SK-N-SH (cell line): ENCODE measurements at regions not wholly inside any gene's neighbourhood (a gene's known extent, or its start where the extent isn't known, plus 50 kb on each side); places are given as distances from the start of the nearest gene placed in this dataset.

Experiments used
- CTCF ChIA-PET: fragments of 300-600, 350-600 bp; formaldehyde crosslinking; extraction: SDS; loops from one replicate; lab custom pipeline; 2021; lab: Yijun Ruan, JAX
- POLR2A ChIA-PET: fragments of 350-600 bp; sonication (Branson Sonifier 250); formaldehyde crosslinking; extraction: SDS; loops from one replicate; lab custom pipeline; 2020; ENCODE audit warnings: antibody characterized with exemption, inconsistent platforms; lab: Yijun Ruan, JAX
- DNase-seq: peaks from one replicate; pipeline ENCODE4 v3.0.0; 2012
- H2AFZ ChIP-seq: fragments of 200-600 bp; sonication (generic); 2 replicates; pipeline ENCODE4 v1.8.1; 2016; ENCODE audit warnings: antibody characterized with exemption, mild to moderate bottlenecking, low read depth
- H3F3A ChIP-seq: fragments of 200-600 bp; sonication (generic); replicated peaks from 2 replicates; pipeline ENCODE3; 2016; ENCODE audit warnings: antibody characterized with exemption, mild to moderate bottlenecking; ENCODE audit not compliant: insufficient read depth
- H3K27ac ChIP-seq, 2 experiments: fragments of 200-500 bp in 1 of 2; fragments of 200-600 bp in 1 of 2; sonication (Bioruptor generic) in 1 of 2; sonication (generic), shearing (Covaris generic) in 1 of 2; 2 replicates each; pipeline versions ENCODE4 v1.5.1 to v1.6.1; 2014 to 2016; ENCODE audit warnings: low read depth in 2 of 2, inconsistent platforms in 1 of 2, low read length in 1 of 2, mild to moderate bottlenecking in 1 of 2, mixed read lengths in 1 of 2
- H3K27me3 ChIP-seq: fragments of 200-600 bp; sonication (generic), shearing (Covaris generic); 2 replicates; pipeline ENCODE4 v1.6.1; 2016; ENCODE audit warnings: mixed run types; ENCODE audit not compliant: insufficient read depth
- H3K36me3 ChIP-seq, 2 experiments: fragments of 200-500 bp in 1 of 2; fragments of 200-600 bp in 1 of 2; sonication (Bioruptor generic) in 1 of 2; sonication (generic) in 1 of 2; replicated peaks in 1 of 2; 2 replicates each; pipeline versions ENCODE3 to v1.5.1; 2014 to 2016; ENCODE audit warnings: low read length in 1 of 2, mild to moderate bottlenecking in 1 of 2; ENCODE audit not compliant: insufficient read depth in 2 of 2, control insufficient read depth in 1 of 2
- H3K4me1 ChIP-seq, 2 experiments: fragments of 200-500 bp in 1 of 2; fragments of 200-600 bp in 1 of 2; sonication (Bioruptor generic) in 1 of 2; sonication (generic), shearing (Covaris generic) in 1 of 2; 2 replicates each; pipeline versions ENCODE4 v1.5.1 to v1.6.1; 2014 to 2016; ENCODE audit warnings: low read depth in 1 of 2, low read length in 1 of 2, mixed run types in 1 of 2; ENCODE audit not compliant: insufficient read depth in 2 of 2, control insufficient read depth in 1 of 2
- H3K4me2 ChIP-seq: fragments of 200-600 bp; sonication (generic), shearing (Covaris generic); 2 replicates; pipeline ENCODE4 v1.6.1; 2017; ENCODE audit warnings: mixed run types
- H3K4me3 ChIP-seq, 2 experiments: fragments of 200-500 bp in 1 of 2; fragments of 200-600 bp in 1 of 2; sonication (Bioruptor generic) in 1 of 2; sonication (generic), shearing (Covaris generic) in 1 of 2; 2 replicates each; pipeline versions ENCODE4 v1.5.1 to v1.8.1; 2014 to 2016; ENCODE audit warnings: low read depth in 2 of 2, inconsistent platforms in 1 of 2, low read length in 1 of 2, mild to moderate bottlenecking in 1 of 2, mixed read lengths in 1 of 2, moderate library complexity in 1 of 2
- H3K79me2 ChIP-seq: fragments of 200-600 bp; sonication (generic); 2 replicates; pipeline ENCODE4 v1.8.1; 2017; ENCODE audit warnings: mild to moderate bottlenecking; ENCODE audit not compliant: insufficient read depth
- H3K9ac ChIP-seq: fragments of 200-600 bp; sonication (generic); 2 replicates; pipeline ENCODE4 v1.6.1; 2017; ENCODE audit warnings: mixed run types
- H3K9me2 ChIP-seq: fragments of 200-600 bp; sonication (generic); 2 replicates; pipeline ENCODE4 v1.6.1; 2017; ENCODE audit warnings: mixed run types
- H3K9me3 ChIP-seq: fragments of 200-600 bp; sonication (generic); 2 replicates; pipeline ENCODE4 v1.6.1; 2017; ENCODE audit warnings: mixed run types, mild to moderate bottlenecking, moderate library complexity
- H4K20me1 ChIP-seq: fragments of 200-600 bp; sonication (generic); 2 replicates; pipeline ENCODE4 v1.6.1; 2017; ENCODE audit warnings: mild to moderate bottlenecking, mixed run types; ENCODE audit not compliant: insufficient read depth
- CHD2 ChIP-seq: fragments of 150-350 bp; IDR thresholded peaks from 2 replicates; pipeline ENCODE4 v1.6.1; 2018; ENCODE audit warnings: low read length; ENCODE audit not compliant: partially characterized antibody
- ELF1 ChIP-seq: IDR thresholded peaks from 2 replicates; pipeline ENCODE4 v1.4.0; 2012
- EZH2phosphoT487 ChIP-seq: fragments of 200-600 bp; sonication (generic); IDR thresholded peaks from 2 replicates; pipeline ENCODE4 v1.6.1; 2017; ENCODE audit warnings: low read depth, mixed run types, mild to moderate bottlenecking, antibody characterized with exemption, moderate library complexity, borderline replicate concordance
- FOXJ3 ChIP-seq: sonication (generic); formaldehyde crosslinking; IDR thresholded peaks from 2 replicates; pipeline ENCODE4 v1.5.1; 2020; ENCODE audit warnings: mild to moderate bottlenecking, missing genetic modification reagents
- GABPA ChIP-seq: IDR thresholded peaks from 2 replicates; pipeline ENCODE4 v1.4.0; 2012; ENCODE audit warnings: low read depth, mild to moderate bottlenecking
- GATA2 ChIP-seq: sonication (generic); formaldehyde crosslinking; IDR thresholded peaks from 2 replicates; pipeline ENCODE4 v1.5.0; 2020; ENCODE audit warnings: mild to moderate bottlenecking, missing genetic modification reagents
- JUND ChIP-seq: IDR thresholded peaks from 2 replicates; pipeline ENCODE4 v1.4.0; 2012
- MEF2A ChIP-seq: IDR thresholded peaks from 2 replicates; pipeline ENCODE4 v1.4.0; 2012; ENCODE audit warnings: low read depth, borderline replicate concordance
- MXI1 ChIP-seq: IDR thresholded peaks from 2 replicates; pipeline ENCODE4 v1.6.1; 2012; ENCODE audit warnings: mild to moderate bottlenecking, low read depth, low read length, improper control_type of control experiment
- NRF1 ChIP-seq: IDR thresholded peaks from 2 replicates; pipeline ENCODE4 v1.6.1; 2012; ENCODE audit warnings: low read depth, mild to moderate bottlenecking, low read length
- RCOR1 ChIP-seq: fragments of 150-350 bp; IDR thresholded peaks from 2 replicates; pipeline ENCODE4 v1.6.1; 2017; ENCODE audit warnings: antibody characterized with exemption, low read length
- RFX5 ChIP-seq: IDR thresholded peaks from 2 replicates; pipeline ENCODE4 v1.6.1; 2012; ENCODE audit warnings: mild to moderate bottlenecking, improper control_type of control experiment, low read length
- RXRA ChIP-seq: IDR thresholded peaks from 2 replicates; pipeline ENCODE4 v1.4.0; 2012; ENCODE audit warnings: low read depth, mild to moderate bottlenecking, borderline replicate concordance
- SIN3A ChIP-seq: IDR thresholded peaks from 2 replicates; pipeline ENCODE4 v1.6.1; 2012; ENCODE audit warnings: low read depth, mild to moderate bottlenecking, low read length, moderate library complexity, borderline replicate concordance
- SMC3 ChIP-seq: IDR thresholded peaks from 2 replicates; pipeline ENCODE4 v1.6.1; 2012; ENCODE audit warnings: low read depth, low read length, improper control_type of control experiment
- TEAD4 ChIP-seq: IDR thresholded peaks from 2 replicates; pipeline ENCODE4 v1.4.0; 2012; ENCODE audit warnings: mild to moderate bottlenecking, borderline replicate concordance; ENCODE audit not compliant: insufficient read depth
- YY1 ChIP-seq: IDR thresholded peaks from 2 replicates; pipeline ENCODE4 v1.4.0; 2012; ENCODE audit warnings: low read depth, mild to moderate bottlenecking
- WGBS: methylation state at CpG from one replicate; pipeline ENCODE4 v1.1.6; 2017; ENCODE audit warnings: low lambda C conversion rate; 5-methylcytosine and 5-hydroxymethylcytosine counted together
- TF ChIP-seq, protein P1 (sequence below): fragments of 200-600 bp; sonication (generic); IDR thresholded peaks from 2 replicates; pipeline ENCODE4 v1.6.1; 2017; ENCODE audit warnings: antibody characterized with exemption, mild to moderate bottlenecking, moderate library complexity
- TF ChIP-seq, protein P2 (sequence below): IDR thresholded peaks from 2 replicates; pipeline ENCODE4 v1.4.0; 2012; ENCODE audit warnings: low read depth, borderline replicate concordance
- TF ChIP-seq, protein P3 (sequence below): IDR thresholded peaks from 2 replicates; pipeline ENCODE4; 2012

DNA sequence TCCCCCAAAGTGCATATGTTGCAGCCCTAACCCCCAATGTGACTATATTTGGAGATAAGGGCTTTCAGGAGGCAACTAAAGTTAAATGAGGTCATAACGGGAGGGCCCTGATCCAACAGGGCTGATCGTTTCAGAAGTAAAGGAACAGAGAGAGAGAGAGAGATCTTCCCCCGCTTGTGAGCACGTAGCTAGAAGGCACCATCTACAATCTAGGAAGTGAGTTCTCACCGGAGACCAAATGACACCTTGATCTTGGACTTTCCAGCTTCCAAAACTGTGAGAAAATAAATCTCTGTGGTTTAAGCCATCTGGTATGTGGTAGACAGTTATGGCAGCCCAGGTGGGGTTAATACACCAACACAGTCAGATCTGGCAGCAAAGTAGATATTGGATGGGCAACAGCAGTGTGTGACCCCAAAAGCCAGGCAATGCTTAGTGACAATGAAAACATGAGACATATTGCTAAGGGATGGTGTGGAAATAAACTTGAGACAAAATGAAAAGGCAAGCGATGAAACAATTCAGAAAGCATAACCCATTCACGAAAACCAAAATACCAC is 147.2 kb upstream of the GSC start:
- Histone ChIP-seq H3K27ac (no peak overlapping the region), H3K4me2 (no peak overlapping the region), H3K36me3 (no peaks in the 10 kb centered on the region), H3K9ac (no peak overlapping the region), H3F3A (no peaks in the 10 kb centered on the region), H3K9me3 (no peaks in the 10 kb centered on the region), H3K27me3 (no peaks in the 10 kb centered on the region), H3K4me3 (no peak overlapping the region), H3K9me2 (no peaks in the 10 kb centered on the region), H3K79me2 (no peaks in the 10 kb centered on the region), H3K4me1 (no peaks in the 10 kb centered on the region), H2AFZ (no peak overlapping the region), H4K20me1 (no peaks in the 10 kb centered on the region)
- DNase-seq: no peak
- POLR2A ChIA-PET: no interaction called here
- CTCF ChIA-PET: no interaction called here
- WGBS: 69% methylated on average over 7 of the region's 7 CpGs
- TF ChIP-seq MXI1 (no peak), EZH2phosphoT487 (no peak), SMC3 (no peak), TEAD4 (no peak), JUND (no peak), MEF2A (no peak), RCOR1 (no peak), NRF1 (no peak), RXRA (no peak), YY1 (no peak)
- TF ChIP-seq, protein P1, sequence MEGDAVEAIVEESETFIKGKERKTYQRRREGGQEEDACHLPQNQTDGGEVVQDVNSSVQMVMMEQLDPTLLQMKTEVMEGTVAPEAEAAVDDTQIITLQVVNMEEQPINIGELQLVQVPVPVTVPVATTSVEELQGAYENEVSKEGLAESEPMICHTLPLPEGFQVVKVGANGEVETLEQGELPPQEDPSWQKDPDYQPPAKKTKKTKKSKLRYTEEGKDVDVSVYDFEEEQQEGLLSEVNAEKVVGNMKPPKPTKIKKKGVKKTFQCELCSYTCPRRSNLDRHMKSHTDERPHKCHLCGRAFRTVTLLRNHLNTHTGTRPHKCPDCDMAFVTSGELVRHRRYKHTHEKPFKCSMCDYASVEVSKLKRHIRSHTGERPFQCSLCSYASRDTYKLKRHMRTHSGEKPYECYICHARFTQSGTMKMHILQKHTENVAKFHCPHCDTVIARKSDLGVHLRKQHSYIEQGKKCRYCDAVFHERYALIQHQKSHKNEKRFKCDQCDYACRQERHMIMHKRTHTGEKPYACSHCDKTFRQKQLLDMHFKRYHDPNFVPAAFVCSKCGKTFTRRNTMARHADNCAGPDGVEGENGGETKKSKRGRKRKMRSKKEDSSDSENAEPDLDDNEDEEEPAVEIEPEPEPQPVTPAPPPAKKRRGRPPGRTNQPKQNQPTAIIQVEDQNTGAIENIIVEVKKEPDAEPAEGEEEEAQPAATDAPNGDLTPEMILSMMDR: no peak
- TF ChIP-seq, protein P2, sequence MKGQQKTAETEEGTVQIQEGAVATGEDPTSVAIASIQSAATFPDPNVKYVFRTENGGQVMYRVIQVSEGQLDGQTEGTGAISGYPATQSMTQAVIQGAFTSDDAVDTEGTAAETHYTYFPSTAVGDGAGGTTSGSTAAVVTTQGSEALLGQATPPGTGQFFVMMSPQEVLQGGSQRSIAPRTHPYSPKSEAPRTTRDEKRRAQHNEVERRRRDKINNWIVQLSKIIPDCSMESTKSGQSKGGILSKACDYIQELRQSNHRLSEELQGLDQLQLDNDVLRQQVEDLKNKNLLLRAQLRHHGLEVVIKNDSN: no peak

DNA sequence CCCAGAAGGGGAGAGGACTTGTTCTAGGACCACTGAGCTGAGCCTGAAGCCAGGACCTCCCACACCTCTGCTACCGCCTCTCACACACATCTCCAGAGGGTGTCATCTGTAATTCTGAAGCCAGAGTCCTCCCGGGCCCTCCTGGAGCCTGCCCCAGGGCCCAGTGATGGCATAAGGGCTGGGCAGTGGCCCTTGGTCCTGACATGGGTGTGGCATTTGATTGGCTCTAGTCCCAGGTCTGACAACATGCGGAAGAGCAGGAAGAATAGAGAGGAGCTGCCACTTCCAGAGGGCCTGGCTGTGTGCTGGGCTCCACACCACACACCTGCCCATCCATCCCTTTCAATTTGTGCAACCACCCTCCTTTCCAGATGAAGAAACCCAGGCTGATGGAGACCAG is 144.3 kb upstream of the GSC start:
- H3K4me1 ChIP-seq: no peaks in the 10 kb centered on the region
- H3K79me2 ChIP-seq: no peaks in the 10 kb centered on the region
- peaks cover 5% of the 10 kb centered on the region; the same call in 1 of the 2 replicates for H3K27me3 ChIP-seq
- WGBS: 55% methylated on average over 3 of the region's 3 CpGs
- H3K9me2 ChIP-seq: no peaks in the 10 kb centered on the region
- no peak overlapping the region for H3K4me2 ChIP-seq
- H3K36me3 ChIP-seq: no peaks in the 10 kb centered on the region
- TF ChIP-seq GABPA: no peak
- TF ChIP-seq RFX5: no peak
- no peak for TF ChIP-seq ELF1
- TF ChIP-seq SIN3A: no peak
- TF ChIP-seq RCOR1: no peak
- TF ChIP-seq FOXJ3 (CRISPR knock-in tag): no peak
- no peak for TF ChIP-seq CHD2
- TF ChIP-seq GATA2 (CRISPR knock-in tag): no peak
- TF ChIP-seq EZH2phosphoT487: no peak
- TF ChIP-seq, protein P3, sequence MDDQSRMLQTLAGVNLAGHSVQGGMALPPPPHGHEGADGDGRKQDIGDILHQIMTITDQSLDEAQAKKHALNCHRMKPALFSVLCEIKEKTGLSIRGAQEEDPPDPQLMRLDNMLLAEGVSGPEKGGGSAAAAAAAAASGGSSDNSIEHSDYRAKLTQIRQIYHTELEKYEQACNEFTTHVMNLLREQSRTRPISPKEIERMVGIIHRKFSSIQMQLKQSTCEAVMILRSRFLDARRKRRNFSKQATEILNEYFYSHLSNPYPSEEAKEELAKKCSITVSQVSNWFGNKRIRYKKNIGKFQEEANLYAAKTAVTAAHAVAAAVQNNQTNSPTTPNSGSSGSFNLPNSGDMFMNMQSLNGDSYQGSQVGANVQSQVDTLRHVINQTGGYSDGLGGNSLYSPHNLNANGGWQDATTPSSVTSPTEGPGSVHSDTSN: no peak
- TF ChIP-seq MEF2A: no peak
- H2AFZ ChIP-seq: no peak overlapping the region
- ChIA-PET CTCF (no interaction called here), POLR2A (no interaction called here)
- H3K9ac ChIP-seq: no peak overlapping the region
- no peak overlapping the region for H3K4me3 ChIP-seq
- no peak overlapping the region for H3K27ac ChIP-seq
- DNase-seq: no peak
- H4K20me1 ChIP-seq: no peaks in the 10 kb centered on the region
- no peaks in the 10 kb centered on the region for H3F3A ChIP-seq
- H3K9me3 ChIP-seq: no peaks in the 10 kb centered on the region
